Vagina (tissue), 2 donors: ENCODE measurements at regions not wholly inside any gene's neighbourhood (a gene's known extent, or its start where the extent isn't known, plus 50 kb on each side); places are given as distances from the start of the nearest gene placed in this dataset.

Experiments
- DNase-seq, 2 donors: peaks; one replicate each; pipeline ENCODE4 v3.0.0-alpha.2; 2017; ENCODE audit errors: extremely low spot score in 2 of 2
- H3K27ac ChIP-seq: fragments of 200-600 bp; sonication (generic); one replicate; pipeline ENCODE4 v1.5.1; 2019
- H3K27me3 ChIP-seq: fragments of 200-600 bp; sonication (generic); one replicate; pipeline ENCODE4 v1.5.1; 2019
- H3K36me3 ChIP-seq, 2 donors: fragments of 200-600 bp; sonication (generic); one replicate each; pipeline ENCODE4 v1.5.1; 2017 to 2019
- H3K4me1 ChIP-seq: fragments of 200-600 bp; sonication (generic); one replicate; pipeline ENCODE4 v1.5.1; 2019
- H3K4me3 ChIP-seq, 2 donors: fragments of 200-600 bp; sonication (generic); 1 replicate in 1 of 2; 2 replicates in 1 of 2; pipeline ENCODE4 v1.5.1; 2016 to 2019
- H3K9me3 ChIP-seq: fragments of 200-600 bp; sonication (generic); one replicate; pipeline ENCODE4 v1.5.1; 2019
- CTCF ChIP-seq, 3 experiments: fragments of 450-650 bp in 2 of 3; fragments of 200-600 bp in 1 of 3; sonication (generic) in 1 of 3; IDR thresholded peaks; one replicate each; pipeline ENCODE4 v1.5.1; 2017 to 2019; ENCODE audit warnings: antibody characterized with exemption in 3 of 3, mild to moderate bottlenecking in 2 of 3, moderate library complexity in 2 of 3
- POLR2A ChIP-seq, 2 donors: fragments of 450-650 bp; IDR thresholded peaks; one replicate each; pipeline ENCODE4 v1.6.1; 2017; ENCODE audit warnings: antibody characterized with exemption in 2 of 2, mild to moderate bottlenecking in 2 of 2, moderate library complexity in 2 of 2
- POLR2AphosphoS5 ChIP-seq, 2 donors: sonication (generic); formaldehyde crosslinking; IDR thresholded peaks; one replicate each; pipeline ENCODE4 v1.9.0; 2017; ENCODE audit warnings: antibody characterized with exemption in 2 of 2, mild to moderate bottlenecking in 2 of 2, low read depth in 1 of 2; ENCODE audit not compliant: insufficient read depth in 1 of 2
- intact Hi-C: fragments of 100-400 bp; cut with DNase I; formaldehyde crosslinking; loops from one replicate; pipeline ENCODE4 v1.15.1; 2023

GRCh38 chr16:9279291-9280068, 188.0 kb downstream of the HAPSTR1 start:
- Histone ChIP-seq H3K27me3 (no peaks in the 10 kb centered on the region), H3K36me3 (no peaks in the 10 kb centered on the region), H3K4me1 (no peaks in the 10 kb centered on the region), H3K4me3 (no peak overlapping the region), H3K9me3 (no peaks in the 10 kb centered on the region), H3K27ac (no peak overlapping the region)
- TF ChIP-seq POLR2AphosphoS5 (IDR thresholded peaks at IDR 0.05; ENCODE audit: insufficient read depth in 1 of 2, low read depth in 1 of 2): no peak
- no peak for TF ChIP-seq POLR2A (IDR thresholded peaks at IDR 0.05)
- no peak for TF ChIP-seq CTCF (IDR thresholded peaks at IDR 0.05)
- intact Hi-C loops: no loop called here
- DNase-seq: no peak

- Histone ChIP-seq H3K27me3 (no peaks in the 10 kb centered on the region), H3K4me3 (no peak overlapping the region), H3K9me3 (no peaks in the 10 kb centered on the region), H3K4me1 (no peaks in the 10 kb centered on the region), H3K27ac (no peak overlapping the region), H3K36me3 (no peaks in the 10 kb centered on the region)
- no peak for TF ChIP-seq POLR2AphosphoS5 (IDR thresholded peaks at IDR 0.05; ENCODE audit: insufficient read depth in 1 of 2, low read depth in 1 of 2)
- no peak for TF ChIP-seq POLR2A (IDR thresholded peaks at IDR 0.05)
- no peak for TF ChIP-seq CTCF (IDR thresholded peaks at IDR 0.05)
- DNase-seq: no peak
- intact Hi-C loops: no loop called here
Measured at GRCh38 chr16:9280069-9280466, 188.6 kb downstream of the HAPSTR1 start.

GRCh38 chr16:9286930-9287329, 195.5 kb downstream of the HAPSTR1 start:
- H3K4me3 ChIP-seq: no peak overlapping the region
- H3K36me3 ChIP-seq: no peaks in the 10 kb centered on the region
- H3K4me1 ChIP-seq: no peaks in the 10 kb centered on the region
- H3K27ac ChIP-seq: no peak overlapping the region
- H3K27me3 ChIP-seq: no peaks in the 10 kb centered on the region
- no peaks in the 10 kb centered on the region for H3K9me3 ChIP-seq
- DNase-seq: no peak
- intact Hi-C loops: no loop called here
- no peak for TF ChIP-seq POLR2A (IDR thresholded peaks at IDR 0.05)
- TF ChIP-seq POLR2AphosphoS5 (IDR thresholded peaks at IDR 0.05; ENCODE audit: insufficient read depth in 1 of 2, low read depth in 1 of 2): no peak
- TF ChIP-seq CTCF (IDR thresholded peaks at IDR 0.05): no peak

GRCh38 chr16:9296271-9296590, 204.8 kb downstream of the HAPSTR1 start:
- H3K36me3 ChIP-seq: no peaks in the 10 kb centered on the region
- H3K4me3 ChIP-seq: no peak overlapping the region
- intact Hi-C loops: no loop called here
- H3K27ac ChIP-seq: no peak overlapping the region
- no peaks in the 10 kb centered on the region for H3K9me3 ChIP-seq
- H3K4me1 ChIP-seq: no peaks in the 10 kb centered on the region
- TF ChIP-seq CTCF (IDR thresholded peaks at IDR 0.05) (no peak), POLR2AphosphoS5 (IDR thresholded peaks at IDR 0.05; ENCODE audit: insufficient read depth in 1 of 2, low read depth in 1 of 2) (no peak), POLR2A (IDR thresholded peaks at IDR 0.05) (no peak)
- H3K27me3 ChIP-seq: no peaks in the 10 kb centered on the region
- DNase-seq: no peak

GRCh38 chr16:9297437-9298113, 206.1 kb downstream of the HAPSTR1 start:
- no peak for DNase-seq
- no peaks in the 10 kb centered on the region for H3K36me3 ChIP-seq
- TF ChIP-seq CTCF (IDR thresholded peaks at IDR 0.05) (peak in 1 of 3 experiments; percentile 14), POLR2A (IDR thresholded peaks at IDR 0.05) (no peak)

More at GRCh38 chr16:9297437-9298113, 206.1 kb downstream of the HAPSTR1 start:
- Histone ChIP-seq H3K27ac (no peak overlapping the region), H3K9me3 (no peaks in the 10 kb centered on the region), H3K27me3 (no peaks in the 10 kb centered on the region), H3K4me3 (no peak overlapping the region), H3K4me1 (no peaks in the 10 kb centered on the region)
- intact Hi-C loops: no loop called here
